ENCODE measurements at regions not wholly inside any gene's neighbourhood (a gene's known extent, or its start where the extent isn't known, plus 50 kb on each side); places are given as distances from the start of the nearest gene placed in this dataset.

GRCh38 chr11:126115816-126116331, 53.2 kb upstream of the CDON start:
- Histone ChIP-seq H3K4me1 (ENCODE audit: insufficient read depth, low read length) (no peaks in the 10 kb centered on the region; the same call in 1 of the 2 replicates), H3K9me3 (ENCODE audit: control insufficient read depth, insufficient read depth, low read length) (no peaks in the 10 kb centered on the region), H3K36me3 (ENCODE audit: insufficient read depth, low read length) (no peaks in the 10 kb centered on the region), H3K9ac (ENCODE audit: low read depth, low read length) (no peak overlapping the region)

GRCh38 chr11:126115127-126115495, 52.4 kb upstream of the CDON start:
- Histone ChIP-seq H3K4me1 (ENCODE audit: insufficient read depth, low read length) (no peaks in the 10 kb centered on the region; the same call in 1 of the 2 replicates), H3K9ac (ENCODE audit: low read depth, low read length) (no peak overlapping the region), H3K36me3 (ENCODE audit: insufficient read depth, low read length) (no peaks in the 10 kb centered on the region), H3K9me3 (ENCODE audit: control insufficient read depth, insufficient read depth, low read length) (no peaks in the 10 kb centered on the region)

GRCh38 chr11:126114486-126115126, 51.9 kb upstream of the CDON start:
- no peak overlapping the region for H3K9ac ChIP-seq (ENCODE audit: low read depth, low read length)
- H3K9me3 ChIP-seq (ENCODE audit: control insufficient read depth, insufficient read depth, low read length) = no peaks in the 10 kb centered on the region
- H3K36me3 ChIP-seq (ENCODE audit: insufficient read depth, low read length) = no peaks in the 10 kb centered on the region
- H3K4me1 ChIP-seq (ENCODE audit: insufficient read depth, low read length) = no peaks in the 10 kb centered on the region; the same call in 1 of the 2 replicates

- H3K9ac ChIP-seq (ENCODE audit: low read depth, low read length) = no peak overlapping the region
- H3K9me3 ChIP-seq (ENCODE audit: control insufficient read depth, insufficient read depth, low read length) = no peaks in the 10 kb centered on the region
- no peaks in the 10 kb centered on the region; the same call in 1 of the 2 replicates for H3K4me1 ChIP-seq (ENCODE audit: insufficient read depth, low read length)
These were observed 51.3 kb upstream of the CDON start for GRCh38 chr11:126113963-126114362.

GRCh38 chr11:126113515-126113957, 50.9 kb upstream of the CDON start:
- H3K9me3 ChIP-seq (ENCODE audit: control insufficient read depth, insufficient read depth, low read length) = no peaks in the 10 kb centered on the region
- no peaks in the 10 kb centered on the region; the same call in 1 of the 2 replicates for H3K4me1 ChIP-seq (ENCODE audit: insufficient read depth, low read length)
- H3K9ac ChIP-seq (ENCODE audit: low read depth, low read length) = no peak overlapping the region
- H3K36me3 ChIP-seq (ENCODE audit: insufficient read depth, low read length) = no peaks in the 10 kb centered on the region

More at GRCh38 chr11:126113963-126114362, 51.3 kb upstream of the CDON start:
- no peaks in the 10 kb centered on the region for H3K36me3 ChIP-seq (ENCODE audit: insufficient read depth, low read length)

- H3K9me3 ChIP-seq (ENCODE audit: control insufficient read depth, insufficient read depth, low read length) = no peaks in the 10 kb centered on the region
- H3K4me1 ChIP-seq (ENCODE audit: insufficient read depth, low read length) = no peaks in the 10 kb centered on the region; the same call in 1 of the 2 replicates
- no peak overlapping the region for H3K9ac ChIP-seq (ENCODE audit: low read depth, low read length)
- no peaks in the 10 kb centered on the region for H3K36me3 ChIP-seq (ENCODE audit: insufficient read depth, low read length)
These were observed 50.3 kb upstream of the CDON start for GRCh38 chr11:126113012-126113411.

- H3K9ac ChIP-seq (ENCODE audit: low read depth, low read length) = no peak overlapping the region
- no peaks in the 10 kb centered on the region for H3K36me3 ChIP-seq (ENCODE audit: insufficient read depth, low read length)
- no peaks in the 10 kb centered on the region; the same call in 1 of the 2 replicates for H3K4me1 ChIP-seq (ENCODE audit: insufficient read depth, low read length)
- no peaks in the 10 kb centered on the region for H3K9me3 ChIP-seq (ENCODE audit: control insufficient read depth, insufficient read depth, low read length)
These were observed 49.9 kb upstream of the CDON start for GRCh38 chr11:126112547-126112946.
